GM18526 (cell line): ENCODE measurements at regions not wholly inside any gene's neighbourhood (a gene's known extent, or its start where the extent isn't known, plus 50 kb on each side); places are given as distances from the start of the nearest gene placed in this dataset.

ENCODE experiments used
- POLR2A ChIP-seq: IDR thresholded peaks from 3 replicates; pipeline ENCODE4 v1.6.1; 2011; ENCODE audit not compliant: insufficient read length; ENCODE audit errors: extremely low read depth

GRCh38 chr6:43852350-43852864 lies 82.4 kb downstream of the VEGFA start:
- no peak for TF ChIP-seq POLR2A

GRCh38 chr6:43851204-43851865 lies 81.3 kb downstream of the VEGFA start:
- TF ChIP-seq POLR2A, result no peak

GRCh38 chr6:43850314-43851203 lies 80.5 kb downstream of the VEGFA start:
- no peak for TF ChIP-seq POLR2A

- TF ChIP-seq POLR2A, result no peak
Observed at GRCh38 chr6:43849844-43850243, 79.8 kb downstream of the VEGFA start.

GRCh38 chr6:43848671-43849391 lies 78.8 kb downstream of the VEGFA start:
- TF ChIP-seq POLR2A, result no peak

- TF ChIP-seq POLR2A, result no peak
Observed at GRCh38 chr6:43847741-43848630, 78.0 kb downstream of the VEGFA start.

GRCh38 chr6:43846556-43846955 lies 76.5 kb downstream of the VEGFA start:
- no peak for TF ChIP-seq POLR2A

GRCh38 chr6:43845646-43846045 lies 75.6 kb downstream of the VEGFA start:
- TF ChIP-seq POLR2A, result no peak

GRCh38 chr6:43843669-43844171 lies 73.7 kb downstream of the VEGFA start:
- no peak for TF ChIP-seq POLR2A

GRCh38 chr6:43843097-43843645 lies 73.2 kb downstream of the VEGFA start:
- no peak for TF ChIP-seq POLR2A

GRCh38 chr6:43842231-43842794 lies 72.3 kb downstream of the VEGFA start:
- TF ChIP-seq POLR2A, result no peak

GRCh38 chr6:43840490-43841218 lies 70.6 kb downstream of the VEGFA start:
- no peak for TF ChIP-seq POLR2A
